ENCODE measurements at regions not wholly inside any gene's neighbourhood (a gene's known extent, or its start where the extent isn't known, plus 50 kb on each side); places are given as distances from the start of the nearest gene placed in this dataset.
A peak's percentile ranks its signal among the peaks of the same experiment; 100 is the strongest.
"Not testable (repeated sequence)": the region's sequence is repeated elsewhere in the genome, so short reads cannot be mapped to it uniquely, and the experiment has no call there.

DNA sequence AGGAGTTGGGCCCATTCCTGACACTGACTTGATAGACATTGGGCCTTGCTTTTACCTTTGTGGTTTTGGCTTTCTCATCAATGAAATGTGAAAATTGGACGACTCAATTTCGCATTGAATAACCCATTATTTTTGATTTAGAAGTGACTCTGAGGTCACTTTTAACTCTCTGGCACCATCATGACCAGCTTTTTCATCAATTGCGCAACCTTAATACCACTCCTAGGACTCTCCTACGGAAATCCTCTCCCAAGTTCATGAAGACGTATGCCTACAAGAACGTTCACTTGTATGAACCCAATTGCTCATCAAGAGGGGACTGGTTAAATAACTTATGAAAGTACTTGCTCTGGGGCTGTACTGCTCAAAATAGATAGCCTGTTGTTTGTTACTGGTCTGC is 86.7 kb upstream of the CHD6 start:
- Mint-ChIP-seq H3K27ac (no peak overlapping the region), H3K36me3 (ENCODE audit: low read depth) (no peaks in the 10 kb centered on the region), H3K9me3 (no peaks in the 10 kb centered on the region), H3K4me1 (ENCODE audit: low read depth) (no peaks in the 10 kb centered on the region), H3K27me3 (no peaks in the 10 kb centered on the region), H3K4me3 (no peak overlapping the region)
- ATAC-seq (no peak), DNase-seq (no peak)
- TF ChIP-seq, protein P1, sequence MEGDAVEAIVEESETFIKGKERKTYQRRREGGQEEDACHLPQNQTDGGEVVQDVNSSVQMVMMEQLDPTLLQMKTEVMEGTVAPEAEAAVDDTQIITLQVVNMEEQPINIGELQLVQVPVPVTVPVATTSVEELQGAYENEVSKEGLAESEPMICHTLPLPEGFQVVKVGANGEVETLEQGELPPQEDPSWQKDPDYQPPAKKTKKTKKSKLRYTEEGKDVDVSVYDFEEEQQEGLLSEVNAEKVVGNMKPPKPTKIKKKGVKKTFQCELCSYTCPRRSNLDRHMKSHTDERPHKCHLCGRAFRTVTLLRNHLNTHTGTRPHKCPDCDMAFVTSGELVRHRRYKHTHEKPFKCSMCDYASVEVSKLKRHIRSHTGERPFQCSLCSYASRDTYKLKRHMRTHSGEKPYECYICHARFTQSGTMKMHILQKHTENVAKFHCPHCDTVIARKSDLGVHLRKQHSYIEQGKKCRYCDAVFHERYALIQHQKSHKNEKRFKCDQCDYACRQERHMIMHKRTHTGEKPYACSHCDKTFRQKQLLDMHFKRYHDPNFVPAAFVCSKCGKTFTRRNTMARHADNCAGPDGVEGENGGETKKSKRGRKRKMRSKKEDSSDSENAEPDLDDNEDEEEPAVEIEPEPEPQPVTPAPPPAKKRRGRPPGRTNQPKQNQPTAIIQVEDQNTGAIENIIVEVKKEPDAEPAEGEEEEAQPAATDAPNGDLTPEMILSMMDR (IDR thresholded peaks at IDR 0.05), result no peak
- ChIA-PET CTCF (no interaction called here), POLR2A (no interaction called here)
- intact Hi-C loops (cut with micrococcal nuclease), result loop anchor here (10.0 kb wide), 1 partner anchor 50 kb away; no protein-coding TSS in a partner anchor

DNA sequence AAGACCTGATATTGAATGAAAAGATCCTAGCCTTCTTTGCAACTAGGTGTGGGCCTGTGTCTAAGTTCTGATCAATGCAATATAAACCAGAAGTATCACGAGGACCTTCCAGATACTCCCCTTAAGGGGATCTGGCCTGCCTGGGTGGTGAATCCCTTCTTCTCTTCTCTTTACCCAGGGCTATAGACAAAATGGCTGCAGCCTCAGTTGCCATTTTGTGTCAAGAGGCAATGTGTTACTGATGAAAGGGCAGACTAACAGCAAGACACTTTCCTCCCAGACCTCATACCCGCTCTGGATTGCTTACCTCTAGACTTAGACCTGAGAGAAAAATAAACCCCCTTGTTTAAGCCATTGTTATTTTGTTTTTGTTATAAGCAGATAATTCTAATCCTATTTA is 84.5 kb upstream of the CHD6 start:
- TF ChIP-seq, protein P1 (IDR thresholded peaks at IDR 0.05), result no peak
- Mint-ChIP-seq H3K4me1 (ENCODE audit: low read depth) (peaks cover under 1% of the 10 kb centered on the region), H3K27me3 (no peaks in the 10 kb centered on the region), H3K36me3 (ENCODE audit: low read depth) (no peaks in the 10 kb centered on the region), H3K27ac (no peak overlapping the region), H3K9me3 (no peaks in the 10 kb centered on the region), H3K4me3 (no peak overlapping the region)
- DNase-seq (no peak), ATAC-seq (no peak)
- POLR2A ChIA-PET, result interaction anchor here (1.2 kb wide), 1 partner anchor 10 kb away, joined by 3 read pairs; no protein-coding TSS in a partner anchor
- CTCF ChIA-PET, result interaction anchor here (0.9 to 1.5 kb wide), 3 partner anchors 9 to 37 kb away, joined by 3 to 5 read pairs (median 3); no protein-coding TSS in a partner anchor
- intact Hi-C loops (cut with micrococcal nuclease), result loop anchor here (10.0 kb wide), 1 partner anchor 48 kb away; no protein-coding TSS in a partner anchor

DNA sequence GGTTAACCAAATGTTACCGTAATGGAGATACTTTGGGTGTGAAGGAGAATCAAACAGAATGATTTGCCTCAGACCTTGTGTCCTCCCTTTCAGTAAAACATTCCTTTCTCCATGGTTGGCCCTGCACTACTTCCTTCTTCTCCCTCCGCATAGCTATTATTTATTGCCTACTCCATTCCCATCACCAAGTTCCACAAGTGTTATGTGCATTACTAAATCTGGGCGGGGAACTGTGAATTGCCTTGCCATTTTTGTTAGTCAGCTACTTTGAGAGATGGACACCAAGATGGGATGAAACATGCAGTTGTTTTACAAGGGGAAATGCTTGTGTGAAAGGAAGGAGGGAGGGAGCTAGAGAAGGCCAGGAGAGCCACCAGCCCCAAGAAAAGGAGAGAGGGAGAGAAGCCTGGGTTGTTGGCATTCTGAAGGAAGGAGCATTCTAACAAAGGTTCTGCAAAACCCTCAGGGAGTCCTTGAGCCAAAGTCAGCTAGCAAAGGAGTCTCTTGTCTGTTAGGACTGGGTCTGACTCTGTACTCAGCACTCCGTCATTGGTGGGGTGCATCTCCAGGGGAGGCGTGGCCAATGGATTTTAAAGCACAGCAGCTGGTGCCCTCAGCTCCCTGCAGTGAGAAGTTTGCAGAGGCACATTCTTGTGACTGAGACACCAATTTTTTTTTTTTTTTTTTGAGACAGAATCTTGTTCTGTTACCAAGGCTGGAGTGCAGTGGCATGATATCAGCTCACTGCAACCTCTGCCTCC is 83.6 kb upstream of the CHD6 start:
- CTCF ChIA-PET, result no interaction called here
- Mint-ChIP-seq H3K27ac (no peak overlapping the region), H3K27me3 (no peaks in the 10 kb centered on the region), H3K4me3 (no peak overlapping the region), H3K9me3 (no peaks in the 10 kb centered on the region), H3K36me3 (ENCODE audit: low read depth) (no peaks in the 10 kb centered on the region), H3K4me1 (ENCODE audit: low read depth) (peaks cover 2% of the 10 kb centered on the region)
- no peak for DNase-seq
- TF ChIP-seq, protein P1 (IDR thresholded peaks at IDR 0.05), result no peak
- POLR2A ChIA-PET, result no interaction called here
- ATAC-seq, result no peak
- intact Hi-C loops (cut with micrococcal nuclease), result loop anchor here (10.0 kb wide), 1 partner anchor 47 kb away; no protein-coding TSS in a partner anchor

DNA sequence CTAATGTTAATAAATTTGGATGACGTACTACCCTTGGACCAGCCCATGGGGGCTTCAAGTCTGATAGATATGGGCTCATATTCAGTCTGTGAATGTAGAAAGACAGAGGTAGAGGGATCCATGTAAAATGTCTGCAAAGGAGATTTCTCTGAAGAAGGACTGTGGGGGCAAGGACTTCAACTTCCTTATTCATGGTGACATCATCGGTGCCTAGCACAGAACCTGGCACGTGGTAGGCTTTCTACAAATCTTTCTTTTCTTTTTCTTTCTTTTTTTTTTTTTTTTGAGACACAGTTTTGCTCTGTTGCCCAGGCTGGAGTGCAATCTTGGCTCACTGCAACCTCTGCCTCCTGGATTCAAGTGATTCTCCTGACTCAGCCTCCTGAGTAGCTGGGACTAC is 81.5 kb upstream of the CHD6 start:
- POLR2A ChIA-PET; DNase-seq; H3K27me3 Mint-ChIP-seq; ATAC-seq; H3K4me1 Mint-ChIP-seq (ENCODE audit: low read depth); H3K9me3 Mint-ChIP-seq; H3K4me3 Mint-ChIP-seq; H3K36me3 Mint-ChIP-seq (ENCODE audit: low read depth); H3K27ac Mint-ChIP-seq: not testable (repeated sequence)
- CTCF ChIA-PET, result interaction anchor here (2.0 kb wide), 1 partner anchor 17 kb away, joined by 11 read pairs; no protein-coding TSS in a partner anchor
- intact Hi-C loops (cut with micrococcal nuclease), result loop anchor here (10.0 kb wide), 1 partner anchor 45 kb away; no protein-coding TSS in a partner anchor

DNA sequence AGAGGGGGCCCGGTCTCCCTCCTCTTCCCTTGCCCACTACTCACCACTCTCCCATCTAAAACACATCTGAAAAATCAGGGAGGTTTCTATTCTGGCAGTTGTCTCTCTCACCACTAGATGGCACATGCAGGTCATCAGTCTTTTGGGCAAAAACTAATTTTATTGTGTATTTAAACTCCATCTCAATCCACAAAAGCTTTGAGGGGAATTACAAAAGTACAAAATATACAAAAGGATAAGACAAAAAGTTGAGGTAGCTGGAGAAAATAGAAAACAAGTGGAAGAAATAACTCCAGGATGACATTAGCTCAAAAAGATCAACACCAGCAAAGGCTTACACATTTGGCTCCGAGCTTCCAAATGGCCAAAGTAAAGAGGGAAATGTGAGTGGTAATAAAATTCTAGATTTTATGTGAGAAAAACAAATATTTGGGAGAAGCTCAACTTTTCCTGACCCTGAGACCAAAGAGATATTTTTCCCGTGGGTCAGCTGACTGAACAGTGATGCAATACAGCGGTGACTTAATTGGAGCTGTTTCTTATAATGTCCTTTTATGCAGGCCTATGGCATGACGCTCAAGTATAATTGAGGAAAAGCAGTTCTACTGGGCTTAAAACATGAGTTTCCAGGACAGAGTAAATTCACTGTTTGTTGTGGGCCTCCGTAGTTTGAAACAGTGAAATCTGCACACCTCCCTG is 79.8 kb upstream of the CHD6 start:
- CTCF ChIA-PET, result interaction anchor here (0.7 to 2.3 kb wide), 31 partner anchors 8 to 1691 kb away, joined by 3 to 11 read pairs (median 3); partner anchors contain the start of gene EMILIN3
- Mint-ChIP-seq H3K4me1 (ENCODE audit: low read depth) (peaks cover 10% of the 10 kb centered on the region), H3K36me3 (ENCODE audit: low read depth) (no peaks in the 10 kb centered on the region), H3K4me3 (no peak overlapping the region), H3K27ac (no peak overlapping the region), H3K9me3 (no peaks in the 10 kb centered on the region), H3K27me3 (no peaks in the 10 kb centered on the region)
- DNase-seq (peak; percentile 26), ATAC-seq (no peak)
- TF ChIP-seq, protein P1 (IDR thresholded peaks at IDR 0.05), result peak; percentile 84
- POLR2A ChIA-PET, result no interaction called here
- intact Hi-C loops (cut with micrococcal nuclease), result no loop called here
